NCI-H2081 treated with DMSO at 0.1 percent for 48 hours (cell line): ENCODE measurements at regions not wholly inside any gene's neighbourhood (a gene's known extent, or its start where the extent isn't known, plus 50 kb on each side); places are given as distances from the start of the nearest gene placed in this dataset.
A peak's percentile ranks its signal among the peaks of the same experiment; 100 is the strongest.

ENCODE experiments used
- DNase-seq: peaks from one replicate; lab custom pipeline; 2025; lab: John Stamatoyannopoulos, UW

GRCh38 chr2:57885742-57886141 lies 160.9 kb upstream of the VRK2 start:
- no peak for DNase-seq

DNA sequence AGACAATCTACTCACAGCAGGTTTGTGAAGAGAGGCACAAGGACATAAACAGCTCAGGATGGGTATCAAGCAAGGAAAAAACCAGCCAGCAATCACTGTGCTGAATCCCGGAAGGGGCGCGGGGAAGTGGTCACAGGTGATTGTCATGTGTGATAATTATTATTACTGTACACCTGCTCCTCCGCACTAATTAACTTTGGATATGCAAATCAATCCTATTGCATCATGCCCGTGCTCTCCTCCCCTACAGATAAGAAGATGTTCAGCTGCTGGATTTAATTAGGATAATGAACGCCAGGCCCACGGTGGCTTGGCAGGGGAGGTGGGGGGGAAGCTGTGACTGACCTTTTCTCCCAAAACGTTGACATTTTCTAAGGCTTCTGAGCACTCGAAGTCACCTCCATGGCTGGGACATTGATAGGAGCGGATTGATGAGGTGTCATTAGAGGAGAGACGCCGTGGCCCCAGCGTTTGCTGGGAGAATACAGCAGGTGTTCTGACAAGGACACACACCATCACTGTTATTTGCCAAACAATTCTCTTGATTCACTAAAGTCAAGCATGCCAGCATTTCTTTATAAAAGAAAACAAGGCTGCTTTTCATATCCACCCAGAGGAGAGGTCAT lies 160.3 kb upstream of the VRK2 start:
- peak; percentile 98 for DNase-seq

DNA sequence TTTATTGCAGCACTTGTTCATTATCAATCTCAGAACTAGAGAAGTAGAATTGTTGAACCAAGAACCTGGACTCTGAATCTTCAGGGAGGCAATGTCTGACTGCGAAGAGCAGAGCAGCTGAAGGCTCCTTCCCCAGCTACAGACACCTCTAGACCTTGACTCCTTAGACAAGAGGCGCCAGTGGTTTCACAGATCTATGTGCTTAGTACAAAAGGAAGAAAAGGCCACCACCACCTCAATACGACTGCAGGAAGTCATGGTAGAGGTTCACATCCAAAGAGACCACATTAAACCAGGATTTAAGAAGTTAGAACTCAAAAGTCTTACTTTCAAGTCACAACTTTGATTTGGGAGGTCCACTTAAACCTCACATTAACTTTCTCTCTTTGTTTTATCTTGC lies 158.1 kb upstream of the VRK2 start:
- no peak for DNase-seq

DNA sequence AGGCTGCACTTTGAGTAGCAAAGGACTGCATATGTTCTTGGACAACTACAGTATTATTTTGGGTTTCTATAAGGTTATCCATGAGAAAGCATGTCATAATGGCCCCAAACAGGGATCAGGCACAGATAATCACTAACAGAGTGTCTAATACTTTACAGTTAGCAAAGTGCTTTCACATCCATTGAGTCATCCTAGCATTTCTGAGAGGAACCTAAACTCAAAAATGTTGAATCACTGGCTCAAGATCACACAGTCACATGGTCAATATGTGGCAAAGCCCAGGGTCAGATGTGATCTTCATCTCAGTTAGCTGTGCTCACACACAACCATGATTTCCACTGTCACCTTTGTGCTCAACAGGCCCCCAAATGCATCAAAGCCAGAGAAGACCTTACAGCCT lies 156.1 kb upstream of the VRK2 start:
- DNase-seq, result no peak

DNA sequence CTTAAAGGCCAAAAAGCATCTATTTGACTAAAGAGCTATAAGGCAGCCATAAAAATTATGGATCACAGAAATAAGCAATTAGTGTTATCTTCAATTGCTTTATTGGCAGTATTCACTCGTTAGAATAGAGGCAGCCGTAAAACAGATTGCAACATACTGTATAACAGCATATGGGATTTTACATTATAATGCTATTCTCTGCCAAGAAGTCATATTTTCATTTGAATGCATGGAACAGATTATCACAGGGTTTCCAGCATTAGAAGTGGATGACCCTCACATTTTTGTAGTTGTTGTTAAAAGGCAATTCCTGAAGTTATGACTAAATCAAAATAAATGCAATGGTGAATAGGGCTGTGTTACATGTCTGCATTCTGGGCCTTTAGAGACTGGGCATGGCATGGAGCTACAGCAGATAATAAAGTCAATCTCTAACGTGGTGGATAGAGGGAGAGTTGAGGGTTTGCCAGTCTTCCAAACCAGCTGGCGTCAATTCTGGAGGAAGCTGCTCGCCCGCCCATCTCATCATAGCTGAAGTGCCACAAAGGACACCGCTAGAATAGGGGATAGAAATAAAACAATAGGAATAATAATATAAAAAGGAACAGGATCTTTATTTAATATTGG lies 155.4 kb upstream of the VRK2 start:
- no peak for DNase-seq

GRCh38 chr2:57892920-57893319 lies 153.7 kb upstream of the VRK2 start:
- DNase-seq, result no peak

DNA sequence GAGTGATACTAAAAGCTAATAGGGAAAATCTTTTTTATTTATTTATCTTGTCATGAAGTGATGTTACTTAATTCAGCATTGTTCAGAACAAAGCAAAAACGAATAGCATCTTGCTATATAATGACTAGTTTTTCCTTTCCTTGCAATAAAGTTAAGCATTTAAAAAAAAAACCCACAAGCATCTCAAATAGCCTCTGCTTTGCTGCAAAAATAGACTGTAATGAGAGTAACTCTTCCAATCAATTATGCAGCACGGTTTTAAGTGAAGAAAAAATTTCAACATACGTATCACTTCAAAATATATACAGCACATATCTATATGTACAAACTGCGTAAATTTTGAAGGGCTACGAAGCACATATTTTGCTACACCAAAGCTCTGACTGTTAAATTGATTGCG lies 153.3 kb upstream of the VRK2 start:
- DNase-seq, result no peak

- DNase-seq, result no peak
Observed at GRCh38 chr2:57893786-57894185, 152.8 kb upstream of the VRK2 start.

DNA sequence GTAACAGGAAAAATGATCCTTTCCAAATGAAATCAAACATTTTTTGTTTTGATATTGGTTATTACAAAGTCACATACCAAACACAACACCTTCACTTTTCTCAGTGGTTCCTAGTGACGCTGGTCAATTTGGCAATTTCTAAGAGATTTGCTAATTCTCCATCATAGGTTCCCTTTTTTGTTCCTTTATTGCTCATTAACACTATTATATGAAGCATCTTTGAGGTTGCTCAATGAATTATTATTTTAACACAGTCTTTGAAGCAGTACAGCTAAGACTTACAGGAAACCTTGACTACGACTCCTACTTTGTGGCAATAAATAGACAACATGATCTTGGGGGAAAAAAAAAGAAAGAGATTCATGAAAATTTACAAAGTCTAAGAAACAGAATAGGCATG lies 152.2 kb upstream of the VRK2 start:
- no peak for DNase-seq

DNA sequence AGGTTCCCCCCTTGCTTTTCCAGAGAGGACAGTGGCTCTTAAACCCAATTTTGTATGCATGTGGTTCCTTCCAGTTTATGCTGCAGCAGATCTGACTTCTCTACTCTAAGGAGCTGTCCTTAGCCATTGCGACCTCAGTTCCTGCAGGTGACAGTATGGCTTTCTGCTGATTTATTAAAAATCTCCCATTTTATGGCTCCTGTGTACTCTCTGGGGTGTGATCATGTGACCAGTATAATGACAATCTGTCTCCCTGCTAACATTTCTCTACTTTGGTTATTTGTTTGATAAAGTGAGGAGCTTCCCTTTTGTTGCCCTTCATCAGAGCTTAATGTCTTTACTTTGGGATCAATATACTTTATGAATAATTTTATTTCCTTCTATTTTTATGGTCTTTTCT lies 148.7 kb upstream of the VRK2 start:
- no peak for DNase-seq

- DNase-seq, result no peak
Observed at GRCh38 chr2:57899898-57900297, 146.7 kb upstream of the VRK2 start.

GRCh38 chr2:57902578-57902977 lies 144.0 kb upstream of the VRK2 start:
- no peak for DNase-seq

- peak; percentile 59 for DNase-seq
Observed at GRCh38 chr2:57906152-57906732, 140.4 kb upstream of the VRK2 start.

DNA sequence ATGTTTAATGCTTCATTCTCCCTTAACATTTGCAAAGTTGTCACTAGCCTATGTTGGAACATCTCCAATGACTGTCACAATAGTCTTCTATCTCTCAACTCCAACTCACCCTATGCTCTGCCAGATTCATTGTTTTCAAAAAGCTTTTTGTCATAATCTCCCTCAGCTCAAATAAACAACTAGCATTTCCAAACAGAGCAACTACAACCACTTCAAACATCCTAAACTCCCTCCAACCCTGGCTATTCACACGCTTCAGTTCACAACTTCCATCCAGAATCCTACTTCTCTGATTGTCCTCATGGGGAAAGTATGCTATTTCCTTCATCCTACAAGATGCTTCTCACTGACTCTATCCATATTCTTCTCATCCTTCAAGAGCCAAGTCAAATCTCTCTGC lies 139.2 kb upstream of the VRK2 start:
- DNase-seq, result no peak

GRCh38 chr2:57908736-57909161 lies 137.9 kb upstream of the VRK2 start:
- DNase-seq, result no peak

DNA sequence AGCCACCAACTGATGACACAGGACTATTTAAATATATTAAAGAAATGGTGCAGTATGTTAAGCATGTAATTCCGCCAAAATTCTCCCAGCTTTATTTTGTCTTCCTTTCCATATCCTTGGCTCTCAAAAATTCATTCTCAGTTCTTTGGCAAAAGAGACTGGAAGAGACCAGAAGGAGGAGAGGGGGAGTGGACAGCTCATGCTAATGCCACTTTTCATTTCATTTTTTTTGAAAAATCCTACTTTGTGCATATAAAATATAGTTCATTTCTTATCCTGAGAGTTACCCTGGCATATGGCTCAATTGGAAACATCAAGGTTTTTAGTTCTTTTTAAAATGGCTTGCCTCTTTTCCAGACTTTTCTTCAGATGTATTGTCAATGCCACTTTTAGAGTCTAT lies 128.5 kb upstream of the VRK2 start:
- no peak for DNase-seq

DNA sequence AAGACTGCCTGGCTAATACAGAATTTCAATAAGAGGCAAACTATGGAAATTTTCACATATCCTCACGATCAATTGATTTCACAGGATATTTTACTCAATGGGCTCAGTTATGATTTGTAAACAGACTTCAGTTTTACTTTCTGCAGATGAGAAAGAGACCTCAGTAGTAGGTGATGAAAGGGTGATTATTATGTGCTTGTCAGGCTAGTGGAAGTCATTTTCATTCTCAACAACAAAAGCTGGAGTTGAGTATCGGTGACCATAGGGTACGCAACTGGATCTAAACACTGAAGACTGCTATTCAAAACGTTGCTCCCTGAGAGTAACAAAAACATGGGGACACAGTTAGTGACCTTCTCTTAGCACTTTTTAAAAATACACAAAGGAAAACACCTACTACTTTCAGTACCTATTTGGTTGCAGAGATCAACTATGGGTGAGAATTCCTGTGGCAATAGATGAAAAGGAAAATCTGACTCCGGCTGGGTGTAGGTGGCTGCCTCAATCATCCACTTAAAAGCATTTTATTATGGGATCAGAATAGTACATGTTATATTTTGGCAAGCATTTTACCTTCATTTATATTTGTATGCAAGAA lies 126.2 kb upstream of the VRK2 start:
- DNase-seq, result no peak

- no peak for DNase-seq
Observed at GRCh38 chr2:57934659-57935058, 111.9 kb upstream of the VRK2 start.

DNA sequence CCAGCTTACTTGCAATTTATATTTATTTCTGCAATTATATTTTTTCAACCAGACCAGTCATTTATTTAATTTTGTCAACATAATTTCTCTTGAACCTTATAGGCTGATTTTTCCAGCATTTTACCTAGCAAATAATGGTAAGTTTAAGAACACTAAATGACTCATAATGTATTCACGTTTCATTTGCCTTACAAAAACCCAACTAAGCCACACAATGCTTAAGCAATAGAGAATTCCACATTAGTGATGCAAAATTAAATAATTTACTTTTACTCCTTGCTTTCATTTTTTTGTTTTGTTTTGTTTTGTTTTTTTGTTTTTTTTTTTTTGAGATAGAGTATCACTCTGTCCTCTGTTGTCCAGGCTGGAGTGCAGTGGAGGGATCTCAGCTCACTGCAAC lies 110.4 kb upstream of the VRK2 start:
- DNase-seq, result no peak

DNA sequence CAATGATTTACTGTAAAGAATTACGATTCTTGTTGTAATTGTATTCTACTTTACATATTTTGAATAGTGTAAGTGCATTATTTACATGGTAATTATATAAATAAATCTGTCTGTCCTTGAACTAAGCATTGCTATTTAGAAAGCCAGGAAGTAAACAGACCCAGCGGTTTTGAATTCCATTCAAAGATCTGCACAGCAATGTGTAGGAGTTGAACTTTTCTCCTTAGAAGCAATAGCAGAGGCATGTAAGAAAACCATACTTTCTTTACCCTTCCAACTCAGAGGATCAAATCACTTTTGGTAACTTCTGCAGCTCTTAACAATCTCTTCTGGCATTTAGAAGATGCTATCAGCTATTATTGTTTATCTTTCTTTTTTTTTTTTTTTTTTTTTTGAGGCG lies 109.2 kb upstream of the VRK2 start:
- no peak for DNase-seq

GRCh38 chr2:57941816-57942215 lies 104.8 kb upstream of the VRK2 start:
- DNase-seq, result no peak

- no peak for DNase-seq
Observed at GRCh38 chr2:57943315-57943714, 103.3 kb upstream of the VRK2 start.

DNA sequence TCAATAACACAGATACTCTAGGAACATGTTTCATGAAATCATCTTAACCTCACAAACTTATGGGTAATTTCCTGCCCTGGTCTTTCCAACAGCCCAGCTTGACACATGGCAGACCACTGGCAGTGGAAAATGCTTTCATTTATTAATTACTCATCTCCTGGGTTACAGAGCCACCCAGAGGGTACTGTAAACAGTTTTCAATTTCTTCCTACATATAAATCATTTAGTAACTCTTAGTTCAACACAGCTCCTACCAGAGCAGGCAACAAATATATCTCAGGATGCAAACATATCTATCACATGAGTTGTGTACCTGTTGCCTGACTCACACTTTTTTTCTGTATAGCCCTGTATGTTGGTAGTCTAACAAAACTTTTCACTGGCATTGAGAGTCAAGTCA lies 99.2 kb upstream of the VRK2 start:
- no peak for DNase-seq

DNA sequence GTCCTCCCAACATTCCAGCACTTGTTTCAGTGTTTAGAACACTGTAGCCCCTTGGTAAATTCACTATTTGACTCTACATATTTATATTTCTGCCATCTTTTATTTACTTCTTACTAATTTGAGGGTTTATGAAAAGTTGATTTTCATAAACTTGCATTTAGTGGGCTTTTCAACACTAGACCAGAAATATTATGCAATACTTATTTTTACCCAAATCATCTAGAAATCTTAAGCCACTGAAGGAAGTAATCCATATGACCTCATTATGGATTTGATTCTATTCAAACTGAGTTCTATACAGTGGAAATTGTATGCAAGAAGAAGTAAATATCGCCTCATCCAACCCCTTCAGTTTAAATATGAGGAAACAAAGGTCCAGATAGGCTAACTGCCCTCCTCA lies 92.6 kb upstream of the VRK2 start:
- DNase-seq, result no peak
